NK-92 (cell line): ENCODE measurements at regions not wholly inside any gene's neighbourhood (a gene's known extent, or its start where the extent isn't known, plus 50 kb on each side); places are given as distances from the start of the nearest gene placed in this dataset.

Experiments
- DNase-seq: peaks from one replicate; lab custom pipeline; 2025; ENCODE audit not compliant: unreplicated experiment; lab: John Stamatoyannopoulos, UW

DNA sequence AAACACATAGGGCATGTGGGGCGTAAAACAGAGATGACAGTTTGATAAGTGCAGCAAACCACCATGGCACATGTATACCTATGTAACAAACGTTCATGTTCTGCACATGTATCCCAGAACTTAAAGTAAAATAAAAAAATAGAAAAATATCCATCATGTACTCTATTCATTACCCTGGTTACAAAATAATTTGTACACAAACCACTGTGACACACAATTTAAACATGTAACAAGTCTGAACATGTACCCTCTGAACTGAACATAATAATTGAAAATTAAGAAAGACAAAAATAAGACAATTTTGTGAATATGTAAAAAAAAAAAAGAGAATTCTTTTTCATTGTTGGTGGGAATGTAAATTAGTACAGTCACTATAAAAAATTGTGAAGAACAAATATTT, 379.2 kb downstream of the KDM5D start:
- no peak for DNase-seq

DNA sequence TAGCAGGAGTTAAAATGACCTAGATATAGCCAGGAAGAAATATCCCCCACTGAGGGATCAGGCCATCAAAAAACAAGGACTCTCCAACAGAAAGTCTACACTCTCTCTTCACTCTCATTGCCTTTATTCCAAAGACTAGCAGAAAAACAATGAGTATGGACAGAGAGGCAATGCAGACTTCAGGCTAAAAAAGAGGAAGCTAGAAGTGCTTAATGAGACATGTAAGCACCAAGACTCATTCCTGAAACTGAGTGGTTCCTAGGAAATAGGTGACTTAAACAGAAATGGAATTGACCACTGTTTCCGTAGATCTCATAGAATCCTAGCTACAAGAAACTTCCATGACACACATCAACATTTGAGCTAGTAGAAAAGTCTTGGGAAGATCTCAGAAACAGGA, 387.3 kb downstream of the KDM5D start:
- no peak for DNase-seq

DNA sequence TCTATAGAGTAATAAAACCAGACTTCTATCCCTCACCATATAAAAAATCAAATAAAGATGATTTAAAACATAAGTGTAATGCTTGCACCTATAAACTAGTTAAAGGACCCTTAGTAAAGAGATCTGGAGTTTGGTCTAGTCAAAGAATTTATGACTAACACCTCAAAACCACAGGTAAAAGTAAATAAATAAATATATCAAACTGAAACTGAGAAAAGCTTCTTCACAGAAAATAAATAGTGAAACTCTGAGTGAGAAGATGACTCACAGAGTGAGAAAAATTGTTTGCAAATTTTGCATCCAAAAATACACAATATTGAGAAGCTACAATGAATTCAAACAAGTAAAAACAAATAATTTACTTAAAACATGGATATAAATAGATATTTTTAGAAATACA, 387.8 kb downstream of the KDM5D start:
- no peak for DNase-seq

DNA sequence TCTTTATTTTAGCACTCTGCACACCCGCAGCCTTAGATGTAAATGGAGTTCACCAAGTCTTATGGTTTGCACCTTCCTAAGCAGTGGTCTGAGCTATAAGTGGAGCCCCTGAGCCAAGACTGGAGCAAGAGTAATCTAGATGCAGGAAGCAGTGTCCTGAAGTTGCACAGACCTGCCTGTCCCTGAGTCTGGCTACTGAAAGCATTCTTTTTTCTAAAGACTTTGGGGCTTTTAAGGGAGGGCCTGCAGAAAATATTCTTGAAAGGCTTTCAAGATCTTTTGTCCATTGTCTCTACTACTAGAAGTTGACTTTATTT, 389.7 kb downstream of the KDM5D start:
- DNase-seq, result no peak

DNA sequence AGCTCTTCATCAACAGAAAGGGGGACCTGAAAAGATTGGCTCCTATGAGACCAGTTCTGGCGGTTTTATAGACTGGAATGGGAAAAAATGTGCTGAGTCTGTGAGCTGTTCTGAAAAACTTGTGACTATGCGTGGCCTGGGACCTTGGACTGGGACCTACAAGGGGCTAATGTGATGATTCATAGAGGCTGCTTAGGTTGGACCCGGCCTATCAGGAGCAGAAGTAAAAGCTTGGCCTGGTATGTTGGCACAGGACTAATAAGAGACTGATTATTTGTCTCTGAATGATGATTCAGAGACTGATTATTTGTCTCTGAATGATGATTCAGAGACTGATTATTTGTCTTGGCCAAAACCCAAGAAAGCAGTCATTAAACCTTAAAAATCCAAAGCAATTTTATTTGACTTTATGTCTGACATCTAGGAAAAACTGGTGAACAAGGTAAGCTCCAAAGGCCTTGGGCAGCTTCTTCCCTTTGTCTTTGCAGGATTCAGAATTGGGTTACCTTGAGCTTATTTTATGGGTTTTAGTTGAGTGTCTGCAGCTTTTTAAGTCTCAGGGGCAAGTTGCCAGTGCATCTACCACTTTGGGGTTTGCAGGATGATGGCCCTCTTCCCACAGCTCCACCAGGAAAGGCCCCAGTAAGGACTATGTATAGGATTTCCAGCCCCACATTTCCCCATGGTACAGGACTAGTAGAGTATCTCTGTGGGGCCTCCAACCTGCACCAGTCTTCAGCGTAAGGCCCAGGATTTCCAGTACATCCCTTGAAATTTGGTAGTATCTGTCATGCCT, 390.3 kb downstream of the KDM5D start:
- DNase-seq, result no peak

DNA sequence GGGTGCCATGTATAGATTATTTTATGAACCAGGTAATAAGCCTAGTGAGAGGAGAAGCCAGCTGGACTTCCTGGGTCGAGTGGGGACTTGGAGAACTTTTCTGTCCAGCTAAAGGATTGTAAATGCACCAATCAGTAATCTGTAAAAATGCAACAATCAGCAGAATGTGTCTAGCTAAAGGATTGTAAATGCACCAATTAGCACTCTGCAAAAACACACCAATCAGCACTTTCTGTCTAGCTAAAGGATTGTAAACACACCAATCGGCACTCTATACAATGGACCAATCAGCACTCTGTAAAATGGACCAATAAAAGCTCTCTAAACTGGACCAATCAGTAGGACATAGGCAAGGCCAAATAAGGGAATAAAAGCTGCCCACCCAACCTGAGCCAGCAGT, 392.9 kb downstream of the KDM5D start:
- no peak for DNase-seq

DNA sequence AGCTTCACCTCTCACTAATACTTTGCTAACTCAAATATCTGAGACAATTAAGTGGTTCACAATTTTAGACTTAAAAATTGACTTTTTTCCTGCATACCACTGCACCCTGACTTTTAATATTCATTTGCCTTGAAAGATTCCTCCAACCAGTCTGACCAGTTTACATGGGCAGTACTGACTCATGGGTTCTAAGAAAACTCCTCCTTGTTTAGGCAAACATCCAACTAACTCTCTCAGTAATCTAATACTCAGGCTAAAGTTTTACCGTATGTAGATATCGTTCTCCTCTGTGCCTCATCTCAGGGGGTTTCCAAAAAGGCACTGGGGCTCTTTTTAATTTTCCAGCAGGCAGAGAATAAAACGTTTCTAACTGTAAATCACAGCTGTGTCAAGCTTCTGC, 422.8 kb downstream of the KDM5D start:
- DNase-seq, result no peak

DNA sequence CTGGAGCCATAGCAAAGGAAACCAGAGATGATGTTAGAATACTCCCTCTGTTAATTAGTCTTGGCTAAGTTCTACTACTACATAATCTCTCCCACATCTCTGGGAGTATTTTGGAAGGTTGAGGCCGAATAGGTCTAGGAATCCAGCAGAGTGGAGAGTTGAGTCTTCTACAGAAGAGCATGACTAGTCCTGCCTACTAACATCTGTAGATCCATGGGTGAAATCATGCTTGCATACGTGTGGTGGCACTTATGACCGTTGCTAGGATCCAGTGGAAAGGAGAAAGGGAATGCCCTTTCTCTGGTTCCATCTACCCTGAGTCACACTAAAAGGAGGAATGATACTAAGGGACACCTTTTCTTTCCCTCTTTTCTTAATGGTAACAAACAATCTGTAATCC, 425.4 kb downstream of the KDM5D start:
- DNase-seq, result no peak

DNA sequence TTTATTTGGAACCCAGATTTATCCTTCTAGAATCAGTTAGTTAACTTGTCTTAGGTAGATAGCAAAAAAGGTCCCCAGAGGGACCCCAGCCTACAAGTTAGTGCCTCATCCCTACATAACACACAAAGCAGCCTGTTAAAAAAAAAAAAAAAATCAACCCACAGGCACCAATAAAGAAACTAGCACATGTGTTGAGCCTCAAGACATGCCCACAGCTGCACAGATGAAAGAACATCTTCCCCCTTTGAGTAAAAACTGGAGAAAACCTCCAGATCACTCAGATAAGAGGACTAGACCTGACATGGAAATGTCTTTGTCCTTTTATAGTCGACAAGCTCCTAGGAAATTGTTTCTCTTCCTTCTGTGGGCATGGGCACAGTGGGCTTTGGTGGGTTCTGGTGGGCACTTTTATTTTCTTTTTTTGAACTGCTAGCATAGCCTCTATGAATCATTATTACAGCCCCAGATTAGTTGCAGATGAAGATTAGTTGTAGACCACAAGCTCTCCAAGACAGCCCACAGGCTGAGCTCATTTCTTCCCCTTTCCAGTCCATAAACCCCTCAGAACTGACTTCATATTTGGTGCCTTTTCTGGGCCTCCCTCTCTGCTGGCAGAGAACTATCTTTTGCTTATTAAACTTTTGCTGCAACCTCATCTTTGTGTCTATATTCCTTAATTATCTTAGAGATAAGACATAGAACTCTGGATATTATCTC, 427.1 kb downstream of the KDM5D start:
- no peak for DNase-seq

DNA sequence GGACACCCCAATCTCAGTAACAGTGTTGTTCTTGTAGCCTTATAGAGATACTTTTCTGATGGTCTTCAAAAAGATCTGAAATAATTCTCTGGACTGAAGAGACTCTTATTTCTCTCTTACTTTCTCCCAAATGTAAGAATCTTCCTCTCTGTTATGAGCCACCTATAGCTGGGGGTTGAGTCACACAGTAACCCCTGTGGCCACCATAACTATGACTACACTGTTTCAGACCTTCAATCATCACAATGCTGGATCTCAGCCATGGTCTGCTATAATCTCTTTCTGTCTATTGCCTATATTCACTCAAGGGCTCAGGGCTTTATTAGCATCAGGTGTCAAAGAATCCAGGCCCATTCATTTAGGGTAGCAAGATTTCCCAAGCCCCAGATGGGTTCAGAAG, 436.9 kb downstream of the KDM5D start:
- no peak for DNase-seq

DNA sequence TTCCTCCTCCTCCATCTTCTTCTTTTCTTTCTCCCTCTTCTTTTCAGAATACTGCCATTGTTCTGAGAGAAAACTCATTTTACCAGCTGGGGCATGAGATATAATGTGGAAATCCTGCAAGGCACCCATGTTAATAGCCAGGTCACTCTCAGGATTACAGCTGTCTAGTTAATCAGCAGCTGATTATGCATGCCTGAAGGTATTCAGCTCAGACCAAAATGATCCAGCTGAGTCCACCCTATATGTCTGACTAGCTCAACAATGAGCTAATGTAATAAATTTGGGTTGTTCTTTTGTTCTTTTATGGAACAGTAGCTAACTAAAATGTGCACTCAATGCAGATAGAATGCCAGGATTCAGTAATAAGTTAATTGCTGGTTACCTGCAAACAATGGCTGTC, 441.4 kb downstream of the KDM5D start:
- DNase-seq, result no peak

DNA sequence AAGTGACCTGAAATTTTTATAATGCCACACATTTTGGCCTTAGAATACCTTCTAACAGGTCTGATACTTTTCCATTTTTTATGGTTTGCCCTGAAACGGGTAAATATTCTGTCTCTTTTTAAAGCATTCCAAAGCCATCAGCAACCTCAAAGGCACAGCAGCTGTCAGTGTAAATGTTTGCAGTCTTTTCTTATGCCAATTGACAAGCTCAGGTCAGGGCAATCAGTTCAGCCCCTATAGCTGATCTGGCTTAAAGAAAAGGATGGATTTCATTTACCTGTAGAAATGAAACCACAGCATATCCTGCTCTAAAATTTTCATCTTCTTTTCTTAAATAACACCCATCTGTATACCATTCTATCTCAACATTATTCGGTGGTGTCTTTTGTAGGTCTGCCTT, 453.6 kb downstream of the KDM5D start:
- DNase-seq, result no peak

DNA sequence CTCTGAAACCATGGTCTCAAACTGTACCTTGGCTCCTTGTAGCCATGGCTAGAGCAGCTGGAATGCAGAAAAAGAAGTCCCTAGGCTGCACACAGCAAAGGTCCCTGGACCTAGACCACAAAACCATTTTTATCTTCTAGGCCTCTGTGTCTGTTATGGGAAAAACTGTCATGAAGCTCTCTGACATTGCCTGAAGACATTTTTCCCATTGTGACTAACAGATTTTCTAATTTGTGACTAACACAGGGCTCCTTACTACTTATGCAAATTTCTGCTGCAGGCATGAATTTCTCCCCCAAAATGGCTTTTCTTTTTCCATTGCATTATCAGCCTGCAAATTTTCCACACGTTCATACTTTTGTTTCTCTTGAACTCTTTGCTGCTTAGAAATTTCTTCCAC, 470.4 kb downstream of the KDM5D start:
- no peak for DNase-seq

DNA sequence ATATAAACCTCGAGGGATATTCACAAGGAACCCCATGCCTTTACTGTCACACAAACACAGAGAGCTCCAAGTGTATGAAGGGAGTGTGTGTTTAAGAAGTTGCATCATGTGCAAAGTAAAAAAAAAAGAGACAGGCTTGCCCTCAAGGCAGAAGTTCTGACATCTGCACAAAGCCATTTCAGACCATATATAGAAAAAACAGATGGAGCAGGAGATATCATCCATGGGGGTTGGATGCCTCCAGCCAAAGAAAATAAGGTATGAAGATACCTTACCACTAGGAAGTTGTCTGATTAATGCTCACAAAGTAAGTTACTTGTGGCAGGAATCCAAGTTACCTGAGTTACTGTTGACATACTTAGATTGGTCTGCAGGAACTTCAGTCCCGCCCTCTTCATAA, 476.2 kb downstream of the KDM5D start:
- DNase-seq, result no peak

DNA sequence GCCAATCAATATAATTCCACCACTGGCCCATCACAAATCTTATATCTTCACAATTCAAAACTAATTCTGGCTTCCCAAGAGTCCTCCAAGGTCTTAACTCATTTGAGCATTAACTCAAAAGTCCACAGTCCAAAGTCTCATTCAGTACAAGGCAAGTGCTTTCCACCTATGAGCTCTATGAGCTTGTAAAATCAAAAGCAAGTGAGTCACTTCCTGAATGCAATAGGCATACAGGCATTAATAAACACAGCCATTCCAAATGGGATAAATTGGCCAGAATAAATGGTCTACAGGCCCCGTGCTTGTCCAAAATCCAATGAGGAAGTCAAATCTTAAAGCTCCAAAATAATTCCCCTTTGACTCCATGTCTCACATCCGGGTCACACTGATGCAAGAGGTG, 479.1 kb downstream of the KDM5D start:
- DNase-seq, result no peak

DNA sequence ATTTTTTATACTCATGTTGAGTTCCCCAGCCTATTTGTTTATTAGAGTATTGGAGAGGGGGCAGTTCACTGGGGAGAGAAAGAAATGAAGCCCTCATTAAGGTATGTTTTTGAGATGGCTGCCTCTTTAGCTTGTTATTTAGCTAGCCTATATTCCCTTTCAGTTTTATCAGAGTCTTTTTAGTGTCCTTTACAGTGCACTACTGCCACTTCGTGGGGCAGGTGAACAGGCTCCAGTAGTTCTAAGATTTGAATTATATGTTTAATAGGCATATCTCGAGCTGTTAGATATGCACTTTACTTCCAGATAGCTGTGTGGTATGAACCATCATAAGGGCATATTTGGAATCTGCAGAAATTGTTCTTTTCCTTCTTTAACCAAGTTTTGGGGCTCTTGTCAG, 482.2 kb downstream of the KDM5D start:
- no peak for DNase-seq

DNA sequence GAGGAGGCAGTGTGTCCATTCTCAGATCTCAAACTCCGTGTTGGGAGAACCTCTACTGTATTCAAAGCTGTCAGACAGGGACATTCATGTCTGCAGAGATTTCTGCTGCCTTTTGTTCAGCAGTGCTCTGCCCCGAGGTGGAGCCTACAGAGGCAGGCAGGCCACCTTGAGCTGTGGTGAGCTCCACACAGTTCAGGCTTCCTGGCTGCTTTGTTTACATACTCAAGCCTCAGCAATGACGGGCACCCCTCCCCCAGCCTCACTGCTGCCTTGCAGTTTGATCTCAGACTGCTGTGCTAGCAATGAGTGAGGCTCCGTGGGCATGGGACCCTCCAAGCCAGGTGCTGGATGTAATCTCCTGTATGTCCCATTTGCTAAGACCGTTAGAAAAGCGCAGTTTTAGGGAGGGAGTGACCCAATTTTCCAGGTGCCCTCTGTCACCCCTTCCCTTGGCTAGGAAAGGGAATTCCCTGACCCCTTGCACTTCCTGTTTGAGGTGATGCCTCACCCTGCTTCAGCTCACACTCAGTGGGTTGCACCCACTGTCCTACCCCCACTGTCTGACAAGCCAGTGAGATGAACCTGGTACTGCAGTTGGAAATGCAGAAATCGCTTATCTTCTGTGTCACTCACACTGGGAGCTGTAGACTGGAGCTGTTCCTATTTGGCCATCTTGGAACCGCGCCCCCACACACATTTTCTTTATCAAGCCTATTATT, 458.9 kb upstream of the HSFY2 start:
- no peak for DNase-seq

DNA sequence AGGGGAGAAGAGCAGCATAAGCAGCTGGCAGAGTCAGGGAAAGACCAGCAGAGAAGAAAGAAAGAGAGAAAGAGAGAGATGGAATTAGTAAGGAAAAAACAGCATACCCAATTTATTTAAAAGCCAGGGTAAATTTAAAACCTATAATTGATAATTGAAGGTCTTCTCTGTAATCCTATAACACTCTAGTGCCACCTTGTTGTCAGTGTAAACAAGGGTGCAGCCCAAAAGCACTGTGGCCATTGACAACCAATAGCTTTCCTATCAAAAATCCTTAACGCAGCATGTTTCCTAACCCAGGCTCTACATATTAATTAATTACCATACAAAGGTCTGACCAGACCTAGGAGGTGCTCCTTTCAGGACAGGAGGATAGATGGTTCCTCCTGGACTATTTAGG, 447.2 kb upstream of the HSFY2 start:
- DNase-seq, result no peak

DNA sequence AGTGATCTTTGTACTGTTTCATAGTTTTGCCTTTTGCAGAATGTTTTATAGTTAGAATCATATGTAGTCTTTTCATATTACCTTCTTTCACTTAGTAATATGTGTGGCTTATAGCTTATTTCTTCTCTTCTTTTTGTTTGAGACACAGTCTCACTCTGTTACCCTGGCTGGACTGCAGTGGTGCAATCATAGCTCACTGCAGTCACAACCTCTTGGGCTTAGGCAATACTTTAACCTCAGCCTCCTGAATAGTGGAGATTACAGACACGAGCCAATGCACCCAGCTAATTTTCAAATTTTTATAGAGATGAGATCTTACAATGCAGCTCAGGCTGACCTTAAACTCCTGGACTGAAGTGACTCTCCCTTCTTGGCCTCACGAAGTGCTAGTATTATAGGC, 435.4 kb upstream of the HSFY2 start:
- no peak for DNase-seq

DNA sequence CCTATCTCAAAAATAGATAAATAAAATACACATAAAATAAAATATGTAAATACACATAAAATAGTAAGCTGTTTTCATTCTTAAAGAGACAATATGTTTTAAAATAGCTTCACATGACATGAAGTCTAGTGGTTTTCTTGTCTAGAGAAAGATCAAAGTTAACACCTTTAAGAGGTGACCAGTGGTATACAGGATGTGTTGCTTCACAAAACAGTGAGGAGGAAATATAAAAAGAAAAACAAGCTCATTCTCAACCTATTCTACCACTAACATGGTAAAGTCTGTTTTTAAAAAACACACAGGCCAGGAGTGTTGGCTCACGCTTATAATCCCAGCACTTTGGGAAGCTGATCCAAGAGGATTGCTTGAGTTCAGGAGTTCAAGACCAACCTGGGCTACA, 433.5 kb upstream of the HSFY2 start:
- no peak for DNase-seq

DNA sequence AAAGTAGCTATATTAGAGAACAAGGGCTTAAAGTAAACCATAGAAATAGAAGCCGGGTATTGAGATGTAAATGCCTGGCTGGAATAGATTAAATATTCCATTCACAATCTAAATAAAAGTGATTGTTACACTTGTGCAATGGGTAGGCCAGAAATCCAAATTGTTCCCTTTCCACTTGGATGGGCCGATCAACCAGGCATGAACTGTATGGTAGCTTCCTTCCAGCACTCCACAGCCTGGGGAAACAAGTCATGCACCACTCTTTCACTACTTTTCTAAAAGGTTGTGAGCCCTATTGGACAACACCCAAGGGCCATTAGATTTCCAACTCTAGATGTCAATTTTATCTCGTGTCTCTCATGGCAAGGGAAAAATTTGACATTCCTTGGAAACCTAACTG, 407.3 kb upstream of the HSFY2 start:
- DNase-seq, result no peak

DNA sequence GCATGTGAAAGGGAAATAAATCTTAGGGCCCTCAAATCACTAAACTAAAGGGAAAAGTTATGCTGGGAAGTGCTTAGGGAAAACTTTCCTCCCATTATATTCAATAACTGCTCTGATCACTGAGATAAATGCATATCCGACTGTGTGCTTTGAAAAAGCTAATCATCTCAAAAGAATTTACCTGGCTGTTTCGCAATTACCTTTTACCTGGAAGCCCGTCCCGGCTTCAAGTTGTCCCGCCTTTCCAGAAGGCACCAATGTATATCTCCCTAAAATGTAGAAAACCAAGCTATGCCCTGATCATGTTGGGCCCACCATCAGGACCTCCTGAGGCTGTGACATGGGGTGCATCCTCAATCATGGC, 394.6 kb upstream of the HSFY2 start:
- no peak for DNase-seq
